ENCODE measurements at regions not wholly inside any gene's neighbourhood (a gene's known extent, or its start where the extent isn't known, plus 50 kb on each side); places are given as distances from the start of the nearest gene placed in this dataset.

GRCh38 chrY:17330733-17331132 is 549.3 kb downstream of the CDY2B start:
- TF ChIP-seq POLR2AphosphoS5 (IDR thresholded peaks at IDR 0.05; ENCODE audit: low read depth, low read length), result no peak
- no peak for TF ChIP-seq POLR2A (IDR thresholded peaks at IDR 0.05; ENCODE audit: low read depth, low read length)
- TF ChIP-seq TAF1 (IDR thresholded peaks at IDR 0.05; ENCODE audit: low read depth, low read length), result no peak
